ENCODE measurements at regions not wholly inside any gene's neighbourhood (a gene's known extent, or its start where the extent isn't known, plus 50 kb on each side); places are given as distances from the start of the nearest gene placed in this dataset.

DNA sequence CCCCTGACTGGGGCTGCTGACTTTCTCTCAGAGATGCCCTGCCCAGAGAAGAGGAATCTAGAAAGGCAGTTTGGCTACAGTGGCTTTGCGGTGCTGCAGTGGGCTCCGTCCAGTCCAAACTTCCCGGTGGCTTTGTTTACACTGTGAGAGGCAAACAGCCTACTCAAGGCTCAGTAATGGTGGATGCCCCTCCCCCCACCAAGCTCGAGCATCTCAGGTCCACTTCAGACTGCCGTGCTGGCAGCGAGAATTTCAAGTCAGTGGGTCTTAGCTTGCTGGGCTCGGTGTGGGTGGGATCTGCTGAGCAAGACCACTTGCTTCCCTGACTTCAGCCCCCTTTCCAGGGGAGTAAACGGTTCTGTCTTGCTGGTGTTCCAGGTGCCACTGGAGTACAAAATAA is 734.5 kb upstream of the LRRN3 start:
- no peak for TF ChIP-seq RAD21 (IDR thresholded peaks at IDR 0.05; ENCODE audit: low read length)
- TF ChIP-seq, protein P1, sequence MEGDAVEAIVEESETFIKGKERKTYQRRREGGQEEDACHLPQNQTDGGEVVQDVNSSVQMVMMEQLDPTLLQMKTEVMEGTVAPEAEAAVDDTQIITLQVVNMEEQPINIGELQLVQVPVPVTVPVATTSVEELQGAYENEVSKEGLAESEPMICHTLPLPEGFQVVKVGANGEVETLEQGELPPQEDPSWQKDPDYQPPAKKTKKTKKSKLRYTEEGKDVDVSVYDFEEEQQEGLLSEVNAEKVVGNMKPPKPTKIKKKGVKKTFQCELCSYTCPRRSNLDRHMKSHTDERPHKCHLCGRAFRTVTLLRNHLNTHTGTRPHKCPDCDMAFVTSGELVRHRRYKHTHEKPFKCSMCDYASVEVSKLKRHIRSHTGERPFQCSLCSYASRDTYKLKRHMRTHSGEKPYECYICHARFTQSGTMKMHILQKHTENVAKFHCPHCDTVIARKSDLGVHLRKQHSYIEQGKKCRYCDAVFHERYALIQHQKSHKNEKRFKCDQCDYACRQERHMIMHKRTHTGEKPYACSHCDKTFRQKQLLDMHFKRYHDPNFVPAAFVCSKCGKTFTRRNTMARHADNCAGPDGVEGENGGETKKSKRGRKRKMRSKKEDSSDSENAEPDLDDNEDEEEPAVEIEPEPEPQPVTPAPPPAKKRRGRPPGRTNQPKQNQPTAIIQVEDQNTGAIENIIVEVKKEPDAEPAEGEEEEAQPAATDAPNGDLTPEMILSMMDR (conservative IDR thresholded peaks at IDR 0.05; ENCODE audit: low read depth, low read length): no peak
